HL-60 (cell line): ENCODE measurements at regions not wholly inside any gene's neighbourhood (a gene's known extent, or its start where the extent isn't known, plus 50 kb on each side); places are given as distances from the start of the nearest gene placed in this dataset.

Experiments used
- GABPA ChIP-seq: IDR thresholded peaks from 2 replicates; pipeline ENCODE4 v1.6.1; 2012; ENCODE audit warnings: low read depth
- POLR2AphosphoS5 ChIP-seq: IDR thresholded peaks from 2 replicates; pipeline ENCODE4 v1.6.1; 2012; ENCODE audit warnings: low read depth
- TF ChIP-seq, protein P1 (sequence below): IDR thresholded peaks from one replicate; pipeline ENCODE4 v1.5.1; 2011; ENCODE audit warnings: low read length, control low read depth, inconsistent platforms; ENCODE audit not compliant: insufficient read depth

- TF ChIP-seq, protein P1, sequence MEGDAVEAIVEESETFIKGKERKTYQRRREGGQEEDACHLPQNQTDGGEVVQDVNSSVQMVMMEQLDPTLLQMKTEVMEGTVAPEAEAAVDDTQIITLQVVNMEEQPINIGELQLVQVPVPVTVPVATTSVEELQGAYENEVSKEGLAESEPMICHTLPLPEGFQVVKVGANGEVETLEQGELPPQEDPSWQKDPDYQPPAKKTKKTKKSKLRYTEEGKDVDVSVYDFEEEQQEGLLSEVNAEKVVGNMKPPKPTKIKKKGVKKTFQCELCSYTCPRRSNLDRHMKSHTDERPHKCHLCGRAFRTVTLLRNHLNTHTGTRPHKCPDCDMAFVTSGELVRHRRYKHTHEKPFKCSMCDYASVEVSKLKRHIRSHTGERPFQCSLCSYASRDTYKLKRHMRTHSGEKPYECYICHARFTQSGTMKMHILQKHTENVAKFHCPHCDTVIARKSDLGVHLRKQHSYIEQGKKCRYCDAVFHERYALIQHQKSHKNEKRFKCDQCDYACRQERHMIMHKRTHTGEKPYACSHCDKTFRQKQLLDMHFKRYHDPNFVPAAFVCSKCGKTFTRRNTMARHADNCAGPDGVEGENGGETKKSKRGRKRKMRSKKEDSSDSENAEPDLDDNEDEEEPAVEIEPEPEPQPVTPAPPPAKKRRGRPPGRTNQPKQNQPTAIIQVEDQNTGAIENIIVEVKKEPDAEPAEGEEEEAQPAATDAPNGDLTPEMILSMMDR, result no peak
- TF ChIP-seq GABPA (no peak), POLR2AphosphoS5 (no peak)
Observed at GRCh38 chr22:27400811-27401210, 400.7 kb downstream of the MN1 start.
